Progenitor cell of endocrine pancreas (in vitro differentiated cells): ENCODE measurements at regions not wholly inside any gene's neighbourhood (a gene's known extent, or its start where the extent isn't known, plus 50 kb on each side); places are given as distances from the start of the nearest gene placed in this dataset.

Experiments
- DNase-seq: peaks from one replicate; pipeline ENCODE4 v3.0.0; 2021; ENCODE audit warnings: low spot score; ENCODE audit not compliant: unreplicated experiment
- H3K27ac Mint-ChIP-seq: 2 replicates; pipeline ENCODE4 v1.8.0; 2021; ENCODE audit warnings: mild to moderate bottlenecking, moderate library complexity, mixed read lengths
- H3K27me3 Mint-ChIP-seq: 2 replicates; pipeline ENCODE4 v1.8.0; 2021; ENCODE audit warnings: mixed read lengths
- H3K36me3 Mint-ChIP-seq: 2 replicates; pipeline ENCODE4 v1.8.0; 2022; ENCODE audit warnings: mixed read lengths; ENCODE audit not compliant: insufficient read depth
- H3K4me1 Mint-ChIP-seq: 2 replicates; pipeline ENCODE4 v1.8.0; 2021; ENCODE audit warnings: low read depth, mixed read lengths
- H3K4me3 Mint-ChIP-seq: 2 replicates; pipeline ENCODE4 v1.8.0; 2021; ENCODE audit warnings: low read depth, mild to moderate bottlenecking, moderate library complexity, mixed read lengths
- H3K9me3 Mint-ChIP-seq: 2 replicates; pipeline ENCODE4 v1.8.0; 2021; ENCODE audit warnings: low read depth, mixed read lengths
- CTCF ChIP-seq: fragments of 200-600 bp; sonication (generic); IDR thresholded peaks from one replicate; pipeline ENCODE4 v1.5.0; 2021; ENCODE audit warnings: antibody characterized with exemption, mild to moderate bottlenecking; ENCODE audit not compliant: unreplicated experiment

- Mint-ChIP-seq H3K4me3 (no peak overlapping the region), H3K27ac (no peak overlapping the region), H3K4me1 (no peaks in the 10 kb centered on the region), H3K27me3 (peaks cover 10% of the 10 kb centered on the region), H3K9me3 (peaks cover 4% of the 10 kb centered on the region), H3K36me3 (no peaks in the 10 kb centered on the region)
- TF ChIP-seq CTCF = no peak
- no peak for DNase-seq
Observed at GRCh38 chr12:107353312-107353711, 260.0 kb upstream of the CRY1 start.

GRCh38 chr12:107355004-107355565, 261.7 kb upstream of the CRY1 start:
- Mint-ChIP-seq H3K9me3 (peaks cover 4% of the 10 kb centered on the region), H3K27me3 (peaks cover 17% of the 10 kb centered on the region), H3K4me1 (no peaks in the 10 kb centered on the region), H3K36me3 (no peaks in the 10 kb centered on the region), H3K27ac (no peak overlapping the region), H3K4me3 (no peak overlapping the region)
- DNase-seq = no peak
- no peak for TF ChIP-seq CTCF

GRCh38 chr12:107355612-107356011, 262.3 kb upstream of the CRY1 start:
- Mint-ChIP-seq H3K27ac (no peak overlapping the region), H3K36me3 (no peaks in the 10 kb centered on the region), H3K9me3 (peaks cover 4% of the 10 kb centered on the region), H3K27me3 (peaks cover 18% of the 10 kb centered on the region), H3K4me3 (no peak overlapping the region), H3K4me1 (no peaks in the 10 kb centered on the region)
- no peak for TF ChIP-seq CTCF
- DNase-seq = no peak

- no peak for DNase-seq
- H3K9me3 Mint-ChIP-seq = peaks cover 4% of the 10 kb centered on the region
- no peak for TF ChIP-seq CTCF
- no peak overlapping the region for H3K27ac Mint-ChIP-seq
- no peaks in the 10 kb centered on the region for H3K36me3 Mint-ChIP-seq
- H3K4me1 Mint-ChIP-seq = no peaks in the 10 kb centered on the region
- H3K27me3 Mint-ChIP-seq = peaks cover 22% of the 10 kb centered on the region
- H3K4me3 Mint-ChIP-seq = no peak overlapping the region
Observed at GRCh38 chr12:107356266-107356936, 263.1 kb upstream of the CRY1 start.

- DNase-seq = no peak
- Mint-ChIP-seq H3K4me3 (no peak overlapping the region), H3K27me3 (peaks cover 25% of the 10 kb centered on the region), H3K4me1 (no peaks in the 10 kb centered on the region), H3K9me3 (peaks cover 4% of the 10 kb centered on the region), H3K27ac (no peak overlapping the region), H3K36me3 (no peaks in the 10 kb centered on the region)
- TF ChIP-seq CTCF = no peak
Observed at GRCh38 chr12:107356937-107357295, 263.6 kb upstream of the CRY1 start.
